Lower lobe of right lung (tissue), 2 donors: ENCODE measurements at regions not wholly inside any gene's neighbourhood (a gene's known extent, or its start where the extent isn't known, plus 50 kb on each side); places are given as distances from the start of the nearest gene placed in this dataset.

Experiments
- ATAC-seq, 2 donors: fragments of 200-7000 bp; cut with Tn5 transposase; one replicate each; pipeline ENCODE4 v1.9.1; 2020 to 2022; ENCODE audit warnings: mild to moderate bottlenecking in 2 of 2, moderate library complexity in 2 of 2
- DNase-seq: peaks from one replicate; pipeline ENCODE4 v3.0.0-alpha.2; 2020
- H3K27ac ChIP-seq: fragments of 200-600 bp; one replicate; pipeline ENCODE4 v1.8.0; 2022
- H3K27me3 ChIP-seq: fragments of 200-600 bp; one replicate; pipeline ENCODE4 v1.8.0; 2022; ENCODE audit warnings: low read depth
- H3K36me3 ChIP-seq: fragments of 200-600 bp; one replicate; pipeline ENCODE4 v1.8.0; 2022; ENCODE audit warnings: mild to moderate bottlenecking
- H3K4me1 ChIP-seq: fragments of 200-600 bp; one replicate; pipeline ENCODE4 v1.8.0; 2022
- H3K4me3 ChIP-seq: fragments of 200-600 bp; one replicate; pipeline ENCODE4 v1.8.0; 2022; ENCODE audit warnings: mild to moderate bottlenecking
- H3K9me3 ChIP-seq: fragments of 200-600 bp; one replicate; pipeline ENCODE4 v1.8.0; 2022
- intact Hi-C: fragments of 100-400 bp; cut with DNase I; formaldehyde crosslinking; loops from one replicate; pipeline ENCODE4 v1.11.0; 2022
- TF ChIP-seq, protein P1 (sequence below): fragments of 200-600 bp; IDR thresholded peaks from one replicate; pipeline ENCODE4 v1.8.0; 2022; ENCODE audit warnings: antibody characterized with exemption, mild to moderate bottlenecking
- donor health status: DM: no; HTN: yes; CAD: no; lungs with severe emphysema.

DNA sequence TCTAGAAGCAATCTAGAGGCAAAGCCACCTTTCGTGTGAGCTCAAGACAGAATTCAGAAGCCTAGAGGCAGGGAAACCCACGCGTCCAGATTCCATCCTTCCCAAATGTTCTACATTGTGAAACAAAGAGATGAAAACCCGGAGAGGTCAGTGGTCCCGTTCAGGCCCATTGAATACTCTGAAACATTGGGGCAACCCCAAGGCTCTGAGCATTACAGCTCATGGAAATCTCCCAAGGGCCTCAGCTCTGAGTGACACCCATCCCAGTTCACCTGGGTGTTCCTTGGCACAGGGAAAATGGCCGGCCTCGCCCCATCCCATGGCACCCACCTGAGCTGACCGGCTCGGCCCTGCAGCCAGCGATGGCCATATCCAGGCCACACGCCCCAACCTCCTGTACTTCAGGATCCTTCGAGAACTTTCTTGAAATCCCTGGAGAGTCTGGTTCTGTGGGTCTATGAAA lies 128.6 kb upstream of the FGF3 start:
- DNase-seq (no peak), ATAC-seq (no peak)
- Histone ChIP-seq H3K9me3 (no peaks in the 10 kb centered on the region), H3K27me3 (peaks cover 2% of the 10 kb centered on the region), H3K4me1 (peaks cover 10% of the 10 kb centered on the region), H3K4me3 (no peak overlapping the region), H3K36me3 (no peaks in the 10 kb centered on the region), H3K27ac (no peak overlapping the region)
- TF ChIP-seq, protein P1, sequence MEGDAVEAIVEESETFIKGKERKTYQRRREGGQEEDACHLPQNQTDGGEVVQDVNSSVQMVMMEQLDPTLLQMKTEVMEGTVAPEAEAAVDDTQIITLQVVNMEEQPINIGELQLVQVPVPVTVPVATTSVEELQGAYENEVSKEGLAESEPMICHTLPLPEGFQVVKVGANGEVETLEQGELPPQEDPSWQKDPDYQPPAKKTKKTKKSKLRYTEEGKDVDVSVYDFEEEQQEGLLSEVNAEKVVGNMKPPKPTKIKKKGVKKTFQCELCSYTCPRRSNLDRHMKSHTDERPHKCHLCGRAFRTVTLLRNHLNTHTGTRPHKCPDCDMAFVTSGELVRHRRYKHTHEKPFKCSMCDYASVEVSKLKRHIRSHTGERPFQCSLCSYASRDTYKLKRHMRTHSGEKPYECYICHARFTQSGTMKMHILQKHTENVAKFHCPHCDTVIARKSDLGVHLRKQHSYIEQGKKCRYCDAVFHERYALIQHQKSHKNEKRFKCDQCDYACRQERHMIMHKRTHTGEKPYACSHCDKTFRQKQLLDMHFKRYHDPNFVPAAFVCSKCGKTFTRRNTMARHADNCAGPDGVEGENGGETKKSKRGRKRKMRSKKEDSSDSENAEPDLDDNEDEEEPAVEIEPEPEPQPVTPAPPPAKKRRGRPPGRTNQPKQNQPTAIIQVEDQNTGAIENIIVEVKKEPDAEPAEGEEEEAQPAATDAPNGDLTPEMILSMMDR = no peak
- intact Hi-C loops = no loop called here

GRCh38 chr11:69948256-69949141 lies 129.3 kb upstream of the FGF3 start:
- Histone ChIP-seq H3K4me1 (peaks cover 10% of the 10 kb centered on the region), H3K27ac (no peak overlapping the region), H3K36me3 (no peaks in the 10 kb centered on the region), H3K4me3 (no peak overlapping the region), H3K27me3 (no peaks in the 10 kb centered on the region), H3K9me3 (no peaks in the 10 kb centered on the region)
- intact Hi-C loops = no loop called here
- DNase-seq (no peak), ATAC-seq (peak; percentile 58 to 65)
- TF ChIP-seq, protein P1 = no peak

DNA sequence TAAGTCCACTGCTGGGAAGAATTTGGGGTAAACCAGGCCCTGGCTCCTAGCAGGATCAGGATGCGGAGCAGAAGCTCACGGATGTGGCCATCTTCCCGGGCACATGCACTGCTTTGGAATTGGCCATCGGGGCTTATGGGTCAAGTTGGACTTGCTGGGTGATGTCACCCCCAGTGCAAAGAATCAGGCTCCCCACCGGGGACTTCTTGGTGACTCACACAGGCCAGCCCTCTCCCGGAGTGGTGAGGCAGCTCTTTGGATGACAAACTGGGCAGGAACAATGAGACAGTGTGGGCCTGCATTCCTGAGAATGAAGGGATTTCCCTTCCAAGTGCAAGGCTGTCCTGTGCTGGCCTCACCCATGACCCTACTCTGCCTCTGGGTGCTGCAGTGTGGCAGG lies 128.8 kb upstream of the ANO1 start:
- H3K9me3 ChIP-seq = no peaks in the 10 kb centered on the region
- H3K36me3 ChIP-seq = no peaks in the 10 kb centered on the region
- no peak for DNase-seq
- intact Hi-C loops = no loop called here
- H3K4me1 ChIP-seq = peaks cover 10% of the 10 kb centered on the region
- peak; percentile 49 to 50 for ATAC-seq
- no peak overlapping the region for H3K4me3 ChIP-seq
- no peak overlapping the region for H3K27ac ChIP-seq
- TF ChIP-seq, protein P1 = no peak
- H3K27me3 ChIP-seq = no peaks in the 10 kb centered on the region

- H3K27me3 ChIP-seq = no peaks in the 10 kb centered on the region
- ATAC-seq (no peak), DNase-seq (no peak)
- H3K9me3 ChIP-seq = no peaks in the 10 kb centered on the region
- no peak overlapping the region for H3K27ac ChIP-seq
- TF ChIP-seq, protein P1 = peak; percentile 31
- H3K4me3 ChIP-seq = no peak overlapping the region
- intact Hi-C loops = no loop called here
- peaks cover 10% of the 10 kb centered on the region for H3K4me1 ChIP-seq
- no peaks in the 10 kb centered on the region for H3K36me3 ChIP-seq
Measured at GRCh38 chr11:69950120-69950519, 128.0 kb upstream of the ANO1 start.

GRCh38 chr11:69950621-69951020 lies 127.5 kb upstream of the ANO1 start:
- Histone ChIP-seq H3K9me3 (no peaks in the 10 kb centered on the region), H3K27me3 (no peaks in the 10 kb centered on the region), H3K4me3 (no peak overlapping the region), H3K36me3 (no peaks in the 10 kb centered on the region), H3K4me1 (peaks cover 10% of the 10 kb centered on the region), H3K27ac (no peak overlapping the region)
- DNase-seq (no peak), ATAC-seq (no peak)
- TF ChIP-seq, protein P1 = no peak
- intact Hi-C loops = no loop called here
